ENCODE measurements at regions not wholly inside any gene's neighbourhood (a gene's known extent, or its start where the extent isn't known, plus 50 kb on each side); places are given as distances from the start of the nearest gene placed in this dataset.

DNA sequence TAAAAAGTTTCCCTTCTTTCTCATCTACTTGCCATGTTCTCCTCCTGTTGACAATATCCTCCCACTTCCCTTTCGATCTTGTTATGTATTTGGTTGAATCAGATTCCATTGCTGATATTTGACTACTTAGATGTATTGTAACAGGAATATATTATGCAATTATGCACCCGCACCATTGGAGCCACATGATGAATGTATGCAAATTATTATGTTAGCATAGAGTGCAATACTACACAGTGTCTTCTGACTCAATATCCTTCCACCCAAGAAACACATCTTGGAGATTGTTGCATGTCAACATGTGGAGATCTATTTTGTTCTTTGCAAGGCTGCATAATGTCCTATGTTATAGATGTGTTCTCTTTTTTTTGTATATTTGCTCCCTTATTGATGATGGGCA is 219.2 kb upstream of the RBFOX1 start:
- Histone ChIP-seq H3K56ac (ENCODE audit: extremely low read depth, insufficient read depth, low read length) (no peak overlapping the region), H4K91ac (ENCODE audit: insufficient read depth, low read depth, low read length) (no peak overlapping the region), H3K4me3 (ENCODE audit: insufficient read depth, low read depth, low read length) (no peak overlapping the region), H3K4me1 (ENCODE audit: control insufficient read depth, insufficient read depth, low read length) (no peaks in the 10 kb centered on the region), H3K9me1 (ENCODE audit: insufficient read depth, low read length) (no peaks in the 10 kb centered on the region), H2BK20ac (ENCODE audit: low read depth, low read length) (no peak overlapping the region), H3K9me3 (ENCODE audit: control insufficient read depth, insufficient read depth, low read length) (peaks cover 7% of the 10 kb centered on the region), H2AK5ac (ENCODE audit: low read depth, low read length) (no peak overlapping the region), H3K23ac (ENCODE audit: low read depth, low read length) (no peak overlapping the region), H3K4ac (ENCODE audit: low read depth, low read length) (no peak overlapping the region), H3K18ac (ENCODE audit: low read depth, low read length) (no peak overlapping the region), H3K14ac (replicated peaks; ENCODE audit: low read depth, low read length) (no peak overlapping the region), H3K9ac (ENCODE audit: low read depth, low read length) (no peak overlapping the region), H4K5ac (ENCODE audit: low read depth, low read length) (no peak overlapping the region), H3K27ac (ENCODE audit: insufficient read depth, low read length) (no peak overlapping the region), H3K36me3 (ENCODE audit: control insufficient read depth, insufficient read depth, low read length) (no peaks in the 10 kb centered on the region), H2BK15ac (ENCODE audit: low read depth, low read length) (no peak overlapping the region), H2BK120ac (ENCODE audit: low read depth, low read length) (no peak overlapping the region), H3K4me2 (ENCODE audit: low read depth, low read length) (no peak overlapping the region), H2AFZ (replicated peaks; ENCODE audit: low read length, poor library complexity) (no peak overlapping the region), H3K79me1 (ENCODE audit: low read depth in 1 of 2, low read length in 2 of 2) (no peaks in the 10 kb centered on the region), H2AK9ac (replicated peaks; ENCODE audit: low read depth, low read length, poor library complexity) (no peak overlapping the region), H4K20me1 (ENCODE audit: insufficient read depth, low read length) (no peaks in the 10 kb centered on the region), H3K27me3 (ENCODE audit: control insufficient read depth, insufficient read depth, low read length) (no peaks in the 10 kb centered on the region), H2BK5ac (ENCODE audit: low read depth, low read length, poor library complexity, severe bottlenecking) (no peak overlapping the region), H4K8ac (ENCODE audit: low read depth in 2 of 2, low read length in 2 of 2) (no peak overlapping the region)
- dilution Hi-C loops (cut with HindIII; ENCODE audit: low sequenced_read_pairs, unreplicated experiment), result no loop called here
- in situ Hi-C loops (cut with MboI; ENCODE audit: low sequenced_read_pairs), result no loop called here
- TF ChIP-seq CEBPB (IDR thresholded peaks at IDR 0.05; ENCODE audit: low read depth, low read length) (no peak), SMC3 (IDR thresholded peaks at IDR 0.05; ENCODE audit: low read depth, low read length) (no peak), RCOR1 (IDR thresholded peaks at IDR 0.05; ENCODE audit: insufficient replicate concordance, low read length) (no peak), BHLHE40 (IDR thresholded peaks at IDR 0.05; ENCODE audit: low read depth, low read length) (no peak), MAZ (IDR thresholded peaks at IDR 0.05; ENCODE audit: borderline replicate concordance, low read depth, low read length) (no peak), MXI1 (IDR thresholded peaks at IDR 0.05; ENCODE audit: borderline replicate concordance, low read depth, low read length) (no peak), NFE2L2 (IDR thresholded peaks at IDR 0.05; ENCODE audit: low read depth, low read length) (no peak), CHD1 (IDR thresholded peaks at IDR 0.05; ENCODE audit: low read depth, low read length) (no peak), RAD21 (IDR thresholded peaks at IDR 0.05; ENCODE audit: low read length) (no peak), MAFK (IDR thresholded peaks at IDR 0.05; ENCODE audit: low read depth, low read length) (no peak)
- TF ChIP-seq, protein P1, sequence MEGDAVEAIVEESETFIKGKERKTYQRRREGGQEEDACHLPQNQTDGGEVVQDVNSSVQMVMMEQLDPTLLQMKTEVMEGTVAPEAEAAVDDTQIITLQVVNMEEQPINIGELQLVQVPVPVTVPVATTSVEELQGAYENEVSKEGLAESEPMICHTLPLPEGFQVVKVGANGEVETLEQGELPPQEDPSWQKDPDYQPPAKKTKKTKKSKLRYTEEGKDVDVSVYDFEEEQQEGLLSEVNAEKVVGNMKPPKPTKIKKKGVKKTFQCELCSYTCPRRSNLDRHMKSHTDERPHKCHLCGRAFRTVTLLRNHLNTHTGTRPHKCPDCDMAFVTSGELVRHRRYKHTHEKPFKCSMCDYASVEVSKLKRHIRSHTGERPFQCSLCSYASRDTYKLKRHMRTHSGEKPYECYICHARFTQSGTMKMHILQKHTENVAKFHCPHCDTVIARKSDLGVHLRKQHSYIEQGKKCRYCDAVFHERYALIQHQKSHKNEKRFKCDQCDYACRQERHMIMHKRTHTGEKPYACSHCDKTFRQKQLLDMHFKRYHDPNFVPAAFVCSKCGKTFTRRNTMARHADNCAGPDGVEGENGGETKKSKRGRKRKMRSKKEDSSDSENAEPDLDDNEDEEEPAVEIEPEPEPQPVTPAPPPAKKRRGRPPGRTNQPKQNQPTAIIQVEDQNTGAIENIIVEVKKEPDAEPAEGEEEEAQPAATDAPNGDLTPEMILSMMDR (conservative IDR thresholded peaks at IDR 0.05; ENCODE audit: low read depth, low read length), result no peak
- DNase-seq (no peak), ATAC-seq (ENCODE audit: low read depth) (no peak)
- intact Hi-C loops (cut with micrococcal nuclease), result no loop called here
- WGBS, 2 experiments (ENCODE audit: extremely low coverage in 2 of 2, insufficient read length in 1 of 2), result no CpG with 5 or more reads among the region's 2 CpGs
- ChIA-PET CTCF (no interaction called here), POLR2A (ENCODE audit: unreplicated experiment) (no interaction called here)
- no TSS peak for BruUV-seq (replicated peaks)
